PC-9 (cell line): ENCODE measurements at regions not wholly inside any gene's neighbourhood (a gene's known extent, or its start where the extent isn't known, plus 50 kb on each side); places are given as distances from the start of the nearest gene placed in this dataset.

Experiments used
- BruUV-seq: library from RNA; stranded (reverse); fragments of 400-500 nt; replicated peaks from 2 replicates; lab custom pipeline; 2021; lab: Mats Ljungman, UMichigan
- CTCF ChIA-PET: fragments of 300-600 bp; sonication (Branson Sonifier 250); formaldehyde crosslinking; loops from one replicate; lab custom pipeline; 2022; ENCODE audit warnings: antibody characterized with exemption; lab: Charles Lee
- POLR2A ChIA-PET: fragments of 300-600 bp; sonication (Branson Sonifier 250); formaldehyde crosslinking; loops from one replicate; lab custom pipeline; 2022; ENCODE audit warnings: antibody characterized with exemption; ENCODE audit not compliant: unreplicated experiment; lab: Charles Lee
- DNase-seq, 2 experiments: peaks; one replicate each; pipeline versions ENCODE4 v3.0.0 to v3.0.0-alpha.2; 2015 to 2022; ENCODE audit warnings: mixed read lengths in 1 of 2
- H2AFZ ChIP-seq: fragments of 200-600 bp; sonication (generic); 2 replicates; pipeline ENCODE4 v1.8.1; 2017; ENCODE audit warnings: antibody characterized with exemption
- H3F3A ChIP-seq: fragments of 200-600 bp; sonication (generic); 2 replicates; pipeline ENCODE4 v1.8.1; 2017; ENCODE audit warnings: antibody characterized with exemption, mild to moderate bottlenecking, low read depth; ENCODE audit not compliant: insufficient read depth
- H3K27ac ChIP-seq: fragments of 200-600 bp; sonication (generic); 2 replicates; pipeline ENCODE4 v1.6.1; 2016; ENCODE audit warnings: mixed run types
- H3K27me3 ChIP-seq: fragments of 200-600 bp; sonication (generic); 2 replicates; pipeline ENCODE4 v1.6.1; 2016; ENCODE audit warnings: low read depth, mixed run types; ENCODE audit not compliant: insufficient read depth
- H3K36me3 ChIP-seq: fragments of 200-600 bp; sonication (generic); 2 replicates; pipeline ENCODE4 v1.6.1; 2016; ENCODE audit warnings: low read depth, mixed run types
- H3K4me1 ChIP-seq: fragments of 200-600 bp; sonication (generic); replicated peaks from 2 replicates; pipeline ENCODE4 v1.6.1; 2016; ENCODE audit warnings: mixed run types; ENCODE audit not compliant: insufficient read depth
- H3K4me2 ChIP-seq: fragments of 200-600 bp; sonication (generic); 2 replicates; pipeline ENCODE4 v1.6.1; 2017; ENCODE audit warnings: mixed run types
- H3K4me3 ChIP-seq: fragments of 200-600 bp; sonication (generic); 2 replicates; pipeline ENCODE4 v1.6.1; 2016; ENCODE audit warnings: mixed run types
- H3K79me2 ChIP-seq: fragments of 200-600 bp; sonication (generic); 2 replicates; pipeline ENCODE4 v1.6.1; 2017; ENCODE audit warnings: low read depth, mixed run types
- H3K9me2 ChIP-seq: fragments of 200-600 bp; sonication (generic); 2 replicates; pipeline ENCODE4 v1.8.1; 2017; ENCODE audit warnings: mild to moderate bottlenecking; ENCODE audit not compliant: insufficient read depth
- H3K9me3 ChIP-seq: fragments of 200-600 bp; sonication (generic); 2 replicates; pipeline ENCODE4 v1.8.1; 2016; ENCODE audit warnings: low read depth; ENCODE audit not compliant: insufficient read depth
- H4K20me1 ChIP-seq: fragments of 200-600 bp; sonication (generic); 2 replicates; pipeline ENCODE4 v1.8.1; 2017; ENCODE audit not compliant: insufficient read depth
- EZH2 ChIP-seq: fragments of 200-600 bp; sonication (generic); IDR thresholded peaks from 2 replicates; pipeline ENCODE4 v1.8.0; 2017; ENCODE audit warnings: antibody characterized with exemption, low read depth
- intact Hi-C: fragments of 100-400 bp; cut with micrococcal nuclease; formaldehyde crosslinking; loops from one replicate; pipeline ENCODE4 v1.10.0; 2022; ENCODE audit not compliant: unreplicated experiment
- TF ChIP-seq, protein P1 (sequence below): fragments of 200-600 bp; sonication (generic); conservative IDR thresholded peaks from 2 replicates; pipeline ENCODE4 v1.6.1; 2017; ENCODE audit warnings: mixed run types, antibody characterized with exemption, mild to moderate bottlenecking, moderate library complexity

DNA sequence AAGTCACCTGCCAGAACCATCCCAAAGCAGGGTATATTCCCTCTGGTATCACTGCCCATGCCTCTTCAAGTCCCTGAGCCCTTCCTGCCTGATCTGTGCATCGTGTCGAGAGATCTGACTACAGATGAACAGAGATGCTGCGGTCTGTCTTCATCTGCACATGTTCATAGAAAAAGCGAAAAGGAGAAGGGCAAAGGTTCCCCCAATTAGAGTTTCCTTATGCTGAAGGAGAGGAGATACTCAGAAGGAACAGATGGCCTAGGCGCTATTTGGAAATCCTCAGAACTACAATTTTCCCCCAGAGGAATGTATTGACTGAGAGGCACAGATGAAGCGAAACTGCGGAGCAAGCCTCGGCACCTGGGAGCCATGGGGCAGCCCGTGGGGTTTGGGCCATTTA is 170.9 kb downstream of the SEC61B start:
- H3K36me3 ChIP-seq, result no peaks in the 10 kb centered on the region
- no TSS peak for BruUV-seq
- no peaks in the 10 kb centered on the region for H3K27me3 ChIP-seq
- TF ChIP-seq, protein P1, sequence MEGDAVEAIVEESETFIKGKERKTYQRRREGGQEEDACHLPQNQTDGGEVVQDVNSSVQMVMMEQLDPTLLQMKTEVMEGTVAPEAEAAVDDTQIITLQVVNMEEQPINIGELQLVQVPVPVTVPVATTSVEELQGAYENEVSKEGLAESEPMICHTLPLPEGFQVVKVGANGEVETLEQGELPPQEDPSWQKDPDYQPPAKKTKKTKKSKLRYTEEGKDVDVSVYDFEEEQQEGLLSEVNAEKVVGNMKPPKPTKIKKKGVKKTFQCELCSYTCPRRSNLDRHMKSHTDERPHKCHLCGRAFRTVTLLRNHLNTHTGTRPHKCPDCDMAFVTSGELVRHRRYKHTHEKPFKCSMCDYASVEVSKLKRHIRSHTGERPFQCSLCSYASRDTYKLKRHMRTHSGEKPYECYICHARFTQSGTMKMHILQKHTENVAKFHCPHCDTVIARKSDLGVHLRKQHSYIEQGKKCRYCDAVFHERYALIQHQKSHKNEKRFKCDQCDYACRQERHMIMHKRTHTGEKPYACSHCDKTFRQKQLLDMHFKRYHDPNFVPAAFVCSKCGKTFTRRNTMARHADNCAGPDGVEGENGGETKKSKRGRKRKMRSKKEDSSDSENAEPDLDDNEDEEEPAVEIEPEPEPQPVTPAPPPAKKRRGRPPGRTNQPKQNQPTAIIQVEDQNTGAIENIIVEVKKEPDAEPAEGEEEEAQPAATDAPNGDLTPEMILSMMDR, result no peak
- no peak for TF ChIP-seq EZH2
- no peaks in the 10 kb centered on the region for H3K9me3 ChIP-seq
- no peaks in the 10 kb centered on the region for H3K9me2 ChIP-seq
- CTCF ChIA-PET, result no interaction called here
- H3F3A ChIP-seq, result no peaks in the 10 kb centered on the region
- intact Hi-C loops, result no loop called here
- POLR2A ChIA-PET, result no interaction called here
- H3K27ac ChIP-seq, result no peak overlapping the region
- no peak overlapping the region for H3K4me2 ChIP-seq
- no peak overlapping the region for H2AFZ ChIP-seq
- no peak overlapping the region for H3K4me3 ChIP-seq
- no peak for DNase-seq
- H4K20me1 ChIP-seq, result no peaks in the 10 kb centered on the region
- no peaks in the 10 kb centered on the region for H3K4me1 ChIP-seq
- no peaks in the 10 kb centered on the region for H3K79me2 ChIP-seq

DNA sequence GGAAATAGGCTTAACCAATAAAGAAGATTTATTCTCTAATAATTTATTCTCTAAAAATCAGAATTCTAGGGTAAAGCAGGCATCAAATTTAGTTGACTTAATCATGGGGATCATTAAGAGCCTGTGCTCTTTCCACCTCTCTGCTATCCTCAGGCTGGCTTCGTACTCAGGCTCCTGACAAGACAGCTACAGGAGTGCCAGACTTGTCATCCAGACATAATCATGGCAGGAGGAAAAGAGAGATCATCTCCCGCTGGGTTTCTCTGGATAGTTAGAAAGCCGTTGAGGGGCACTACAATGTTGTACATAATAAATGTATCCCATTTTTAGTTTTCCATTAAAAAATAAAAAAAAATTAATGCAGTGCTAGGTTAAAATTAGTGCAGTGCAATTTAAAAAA is 171.9 kb downstream of the SEC61B start:
- no TSS peak for BruUV-seq
- H3K4me2 ChIP-seq, result no peak overlapping the region
- no peak overlapping the region for H3K27ac ChIP-seq
- H3K4me3 ChIP-seq, result no peak overlapping the region
- H3F3A ChIP-seq, result no peaks in the 10 kb centered on the region
- H3K4me1 ChIP-seq, result no peaks in the 10 kb centered on the region
- CTCF ChIA-PET, result no interaction called here
- H3K36me3 ChIP-seq, result no peaks in the 10 kb centered on the region
- POLR2A ChIA-PET, result no interaction called here
- no peak overlapping the region for H2AFZ ChIP-seq
- no peaks in the 10 kb centered on the region for H3K79me2 ChIP-seq
- H3K9me3 ChIP-seq, result no peaks in the 10 kb centered on the region
- no peaks in the 10 kb centered on the region for H4K20me1 ChIP-seq
- DNase-seq, result no peak
- intact Hi-C loops, result no loop called here
- no peaks in the 10 kb centered on the region for H3K27me3 ChIP-seq
- no peaks in the 10 kb centered on the region for H3K9me2 ChIP-seq
- TF ChIP-seq, protein P1, result no peak
- no peak for TF ChIP-seq EZH2

DNA sequence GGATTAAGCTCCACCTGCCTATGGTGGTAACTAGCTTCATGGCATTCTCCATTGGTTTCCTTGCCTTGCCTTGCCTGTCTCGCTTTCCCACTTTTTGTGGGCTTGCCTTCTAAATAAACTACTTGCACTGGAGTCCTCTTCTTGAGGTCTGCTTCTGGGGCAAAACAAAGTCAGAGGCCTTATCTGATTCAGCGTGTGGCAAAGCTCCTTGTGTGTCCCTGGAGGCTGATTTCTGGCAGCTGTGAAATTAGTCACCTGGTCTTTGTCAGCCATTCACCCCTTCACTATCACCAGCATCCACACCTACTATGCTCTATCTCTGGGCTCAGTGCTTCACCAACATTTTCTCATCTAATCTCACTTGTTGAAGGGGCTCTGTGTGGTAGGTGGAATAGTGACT is 176.2 kb downstream of the SEC61B start:
- intact Hi-C loops, result no loop called here
- DNase-seq, result no peak
- ChIA-PET CTCF (no interaction called here), POLR2A (no interaction called here)
- Histone ChIP-seq H3K4me3 (no peak overlapping the region), H2AFZ (no peak overlapping the region), H3K9me3 (no peaks in the 10 kb centered on the region), H3K27me3 (no peaks in the 10 kb centered on the region), H3K9me2 (no peaks in the 10 kb centered on the region), H3K27ac (no peak overlapping the region), H3K36me3 (no peaks in the 10 kb centered on the region), H3K4me1 (peaks cover 10% of the 10 kb centered on the region; the same call in 1 of the 2 replicates), H3K79me2 (no peaks in the 10 kb centered on the region), H3K4me2 (no peak overlapping the region), H4K20me1 (no peaks in the 10 kb centered on the region), H3F3A (no peaks in the 10 kb centered on the region)
- BruUV-seq, result no TSS peak
- TF ChIP-seq, protein P1, result no peak
- TF ChIP-seq EZH2, result no peak
